DND-41 (cell line): ENCODE measurements at regions not wholly inside any gene's neighbourhood (a gene's known extent, or its start where the extent isn't known, plus 50 kb on each side); places are given as distances from the start of the nearest gene placed in this dataset.

Experiments used
- ATAC-seq: fragments of 200-7000 bp; cut with Tn5 transposase; 3 replicates; pipeline ENCODE4 v1.9.1; 2021; ENCODE audit warnings: low read depth; ENCODE audit not compliant: insufficient read depth
- DNase-seq: peaks from one replicate; pipeline ENCODE4 v3.0.0-alpha.2; 2020
- H2AFZ ChIP-seq: 2 replicates; pipeline ENCODE4 v1.6.0; 2012; ENCODE audit warnings: low read depth, low read length
- H3K27ac ChIP-seq: 2 replicates; pipeline ENCODE4 v1.5.1; 2012; ENCODE audit warnings: low read length, inconsistent platforms
- H3K27me3 ChIP-seq: fragments of 200-600 bp; sonication (generic); 2 replicates; pipeline ENCODE4 v1.6.0; 2012; ENCODE audit warnings: low read length, mild to moderate bottlenecking, inconsistent platforms; ENCODE audit not compliant: insufficient read depth, poor library complexity
- H3K36me3 ChIP-seq: 2 replicates; pipeline ENCODE4 v1.5.1; 2012; ENCODE audit warnings: low read length, inconsistent platforms; ENCODE audit not compliant: insufficient read depth
- H3K4me1 ChIP-seq: 2 replicates; pipeline ENCODE4 v1.5.1; 2012; ENCODE audit warnings: mild to moderate bottlenecking, low read length; ENCODE audit not compliant: insufficient read depth
- H3K4me2 ChIP-seq: 2 replicates; pipeline ENCODE4 v1.6.0; 2012; ENCODE audit warnings: mild to moderate bottlenecking, moderate library complexity, low read length, inconsistent platforms; ENCODE audit not compliant: insufficient read depth
- H3K4me3 ChIP-seq, 2 experiments: fragments of 200-600 bp in 1 of 2; shearing (Covaris generic) in 1 of 2; 2 replicates each; pipeline ENCODE4 v1.5.1; 2012 to 2016; ENCODE audit warnings: inconsistent platforms in 2 of 2, low read length in 2 of 2, mild to moderate bottlenecking in 2 of 2, low read depth in 1 of 2, moderate library complexity in 1 of 2
- H3K79me2 ChIP-seq: 2 replicates; pipeline ENCODE4 v1.6.0; 2012; ENCODE audit warnings: low read length, inconsistent platforms; ENCODE audit not compliant: insufficient read depth
- H3K9ac ChIP-seq: 2 replicates; pipeline ENCODE4 v1.6.0; 2012; ENCODE audit warnings: low read depth, mild to moderate bottlenecking, inconsistent platforms, low read length, moderate library complexity
- H3K9me3 ChIP-seq: 2 replicates; pipeline ENCODE4 v1.5.1; 2012; ENCODE audit warnings: low read length, moderate library complexity, mild to moderate bottlenecking, inconsistent platforms; ENCODE audit not compliant: insufficient read depth, severe bottlenecking
- H4K20me1 ChIP-seq: 2 replicates; pipeline ENCODE4 v1.6.0; 2012; ENCODE audit warnings: low read length; ENCODE audit not compliant: insufficient read depth
- CTCF ChIP-seq: IDR thresholded peaks from 2 replicates; pipeline ENCODE4 v1.5.1; 2012; ENCODE audit warnings: borderline replicate concordance, low read length, moderate library complexity, mild to moderate bottlenecking; ENCODE audit not compliant: poor library complexity, severe bottlenecking; ENCODE audit errors: extremely low read depth
- EZH2 ChIP-seq: IDR thresholded peaks from 3 replicates; pipeline ENCODE4 v1.6.1; 2012; ENCODE audit warnings: borderline replicate concordance, low read depth, mild to moderate bottlenecking, moderate library complexity, low read length, inconsistent platforms; ENCODE audit not compliant: severe bottlenecking

- H3K9me3 ChIP-seq: no peaks in the 10 kb centered on the region
- DNase-seq (no peak), ATAC-seq (no peak)
- no peak overlapping the region for H3K4me3 ChIP-seq
- TF ChIP-seq CTCF: no peak
- H4K20me1 ChIP-seq: no peaks in the 10 kb centered on the region
- H3K27ac ChIP-seq: no peak overlapping the region
- no peaks in the 10 kb centered on the region for H3K27me3 ChIP-seq
- no peak overlapping the region for H3K4me2 ChIP-seq
- no peaks in the 10 kb centered on the region for H3K79me2 ChIP-seq
- H2AFZ ChIP-seq: no peak overlapping the region
- no peaks in the 10 kb centered on the region for H3K4me1 ChIP-seq
- H3K9ac ChIP-seq: no peak overlapping the region
- no peaks in the 10 kb centered on the region for H3K36me3 ChIP-seq
These were observed 450.3 kb upstream of the BTBD3 start for GRCh38 chr20:11467436-11467835.

GRCh38 chr20:11468880-11469279, 448.8 kb upstream of the BTBD3 start:
- no peak for ATAC-seq
- no peaks in the 10 kb centered on the region for H4K20me1 ChIP-seq
- no peak overlapping the region for H3K9ac ChIP-seq
- DNase-seq: no peak
- no peaks in the 10 kb centered on the region for H3K36me3 ChIP-seq
- TF ChIP-seq CTCF (no peak), EZH2 (no peak)
- H2AFZ ChIP-seq: no peak overlapping the region
- no peak overlapping the region for H3K4me3 ChIP-seq
- H3K27ac ChIP-seq: no peak overlapping the region
- H3K4me2 ChIP-seq: no peak overlapping the region
- no peaks in the 10 kb centered on the region for H3K27me3 ChIP-seq
- H3K9me3 ChIP-seq: no peaks in the 10 kb centered on the region
- H3K79me2 ChIP-seq: no peaks in the 10 kb centered on the region
- no peaks in the 10 kb centered on the region for H3K4me1 ChIP-seq

- TF ChIP-seq EZH2 (no peak), CTCF (no peak)
- H3K79me2 ChIP-seq: no peaks in the 10 kb centered on the region
- H2AFZ ChIP-seq: no peak overlapping the region
- no peak overlapping the region for H3K4me2 ChIP-seq
- no peak overlapping the region for H3K9ac ChIP-seq
- no peaks in the 10 kb centered on the region for H4K20me1 ChIP-seq
- no peak overlapping the region for H3K4me3 ChIP-seq
- no peak overlapping the region for H3K27ac ChIP-seq
- no peaks in the 10 kb centered on the region for H3K4me1 ChIP-seq
- H3K27me3 ChIP-seq: no peaks in the 10 kb centered on the region
- H3K9me3 ChIP-seq: peaks cover 2% of the 10 kb centered on the region
- ATAC-seq: no peak
- no peak for DNase-seq
- no peaks in the 10 kb centered on the region for H3K36me3 ChIP-seq
These were observed 447.8 kb upstream of the BTBD3 start for GRCh38 chr20:11469795-11470435.

GRCh38 chr20:11473983-11474382, 443.7 kb upstream of the BTBD3 start:
- TF ChIP-seq EZH2: no peak
- no peak for TF ChIP-seq CTCF
- Histone ChIP-seq H4K20me1 (no peaks in the 10 kb centered on the region), H3K9me3 (peaks cover 2% of the 10 kb centered on the region), H3K36me3 (no peaks in the 10 kb centered on the region), H3K27ac (no peak overlapping the region), H3K79me2 (no peaks in the 10 kb centered on the region), H3K4me2 (no peak overlapping the region), H3K4me1 (no peaks in the 10 kb centered on the region), H2AFZ (no peak overlapping the region), H3K4me3 (no peak overlapping the region), H3K9ac (no peak overlapping the region), H3K27me3 (no peaks in the 10 kb centered on the region)
- no peak for DNase-seq
- no peak for ATAC-seq
